Neural cell (in vitro differentiated cells): ENCODE measurements at regions not wholly inside any gene's neighbourhood (a gene's known extent, or its start where the extent isn't known, plus 50 kb on each side); places are given as distances from the start of the nearest gene placed in this dataset.

ENCODE experiments used
- H2AFZ ChIP-seq: fragments of 200-600, 300-800 bp; sonication (generic), shearing (Covaris generic); 2 replicates; pipeline ENCODE4 v1.6.0; 2014; ENCODE audit warnings: low read depth, mild to moderate bottlenecking, antibody characterized with exemption, low read length, moderate library complexity
- H3F3A ChIP-seq: fragments of 200-600 bp; shearing (Covaris generic); 2 replicates; pipeline ENCODE4 v1.6.1; 2016; ENCODE audit warnings: mild to moderate bottlenecking, moderate library complexity, mixed read lengths, antibody characterized with exemption, low read length; ENCODE audit not compliant: insufficient read depth, poor library complexity, severe bottlenecking
- H3K27ac ChIP-seq: fragments of 200-600, 300-800 bp; sonication (generic), shearing (Covaris generic); 2 replicates; pipeline ENCODE4 v1.5.1; 2014; ENCODE audit warnings: mild to moderate bottlenecking, low read length, moderate library complexity
- H3K27me3 ChIP-seq: fragments of 300-800, 200-600 bp; sonication (generic), shearing (Covaris generic); 2 replicates; pipeline ENCODE4 v1.6.0; 2014; ENCODE audit warnings: mild to moderate bottlenecking, low read depth, low read length, moderate library complexity; ENCODE audit not compliant: insufficient read depth
- H3K36me3 ChIP-seq: fragments of 300-800, 200-600 bp; sonication (generic), shearing (Covaris generic); 2 replicates; pipeline ENCODE4 v1.5.1; 2014; ENCODE audit warnings: mild to moderate bottlenecking, antibody characterized with exemption, low read length, moderate library complexity; ENCODE audit not compliant: insufficient read depth
- H3K4me2 ChIP-seq: fragments of 300-800, 200-600 bp; sonication (generic), shearing (Covaris generic); 2 replicates; pipeline ENCODE4 v1.6.0; 2014; ENCODE audit warnings: mild to moderate bottlenecking, low read length
- H3K4me3 ChIP-seq: fragments of 300-800, 200-600 bp; sonication (generic), shearing (Covaris generic); 2 replicates; pipeline ENCODE4 v1.5.1; 2014; ENCODE audit warnings: mild to moderate bottlenecking, low read length, moderate library complexity
- H3K79me2 ChIP-seq: fragments of 200-600 bp; shearing (Covaris generic); replicated peaks from 2 replicates; pipeline ENCODE4 v1.6.0; 2014; ENCODE audit warnings: mild to moderate bottlenecking, low read length, moderate library complexity; ENCODE audit not compliant: insufficient read depth
- H3K9ac ChIP-seq: fragments of 300-800, 200-600 bp; sonication (generic), shearing (Covaris generic); 2 replicates; pipeline ENCODE4 v1.6.1; 2016; ENCODE audit warnings: mild to moderate bottlenecking, low read length, mixed read lengths
- H3K9me2 ChIP-seq: fragments of 200-600 bp; shearing (Covaris generic); 2 replicates; pipeline ENCODE4 v1.6.1; 2016; ENCODE audit warnings: mild to moderate bottlenecking, low read length, mixed read lengths; ENCODE audit not compliant: insufficient read depth
- H3K9me3 ChIP-seq: fragments of 200-600, 300-800 bp; sonication (generic), shearing (Covaris generic); 2 replicates; pipeline ENCODE4 v1.6.1; 2016; ENCODE audit warnings: mild to moderate bottlenecking, mixed run types, low read length, moderate library complexity, mixed read lengths
- H4K20me1 ChIP-seq: fragments of 200-600 bp; shearing (Covaris generic); 2 replicates; pipeline ENCODE4 v1.6.1; 2016; ENCODE audit warnings: mild to moderate bottlenecking, mixed run types; ENCODE audit not compliant: insufficient read depth
- CTCF ChIP-seq: fragments of 450-650 bp; IDR thresholded peaks from 2 replicates; pipeline ENCODE4 v1.5.1; 2014; ENCODE audit warnings: antibody characterized with exemption, mild to moderate bottlenecking, moderate library complexity; ENCODE audit not compliant: poor library complexity, severe bottlenecking
- EP300 ChIP-seq: fragments of 450-650 bp; conservative IDR thresholded peaks from 2 replicates; pipeline ENCODE4 v1.6.1; 2014; ENCODE audit warnings: antibody characterized with exemption, mild to moderate bottlenecking, moderate library complexity; ENCODE audit not compliant: poor library complexity, severe bottlenecking
- EZH2 ChIP-seq: fragments of 200-600, 300-800 bp; shearing (Covaris generic), sonication (generic); IDR thresholded peaks from 2 replicates; pipeline ENCODE4 v1.6.1; 2014; ENCODE audit warnings: antibody characterized with exemption, low read length, borderline replicate concordance, mild to moderate bottlenecking; ENCODE audit not compliant: insufficient read depth, poor library complexity, severe bottlenecking
- MXI1 ChIP-seq: fragments of 450-650 bp; conservative IDR thresholded peaks from 2 replicates; pipeline ENCODE4 v1.6.1; 2014; ENCODE audit warnings: antibody characterized with exemption, mild to moderate bottlenecking; ENCODE audit not compliant: poor library complexity, severe bottlenecking
- POLR2AphosphoS5 ChIP-seq: IDR thresholded peaks from 2 replicates; pipeline ENCODE4 v1.6.1; 2012
- RAD21 ChIP-seq: fragments of 450-650 bp; conservative IDR thresholded peaks from 2 replicates; pipeline ENCODE4 v1.6.1; 2014; ENCODE audit warnings: antibody characterized with exemption, mild to moderate bottlenecking, moderate library complexity
- REST ChIP-seq: IDR thresholded peaks from 2 replicates; pipeline ENCODE4 v1.6.1; 2012; ENCODE audit warnings: borderline replicate concordance
- SMC3 ChIP-seq: fragments of 450-650 bp; conservative IDR thresholded peaks from 2 replicates; pipeline ENCODE4 v1.6.1; 2014; ENCODE audit warnings: antibody characterized with exemption, mild to moderate bottlenecking, moderate library complexity; ENCODE audit not compliant: poor library complexity
- TAF1 ChIP-seq: IDR thresholded peaks from 2 replicates; pipeline ENCODE4 v1.6.1; 2012; ENCODE audit warnings: low read depth

- Histone ChIP-seq H2AFZ (no peak overlapping the region), H3F3A (no peaks in the 10 kb centered on the region), H3K27me3 (no peaks in the 10 kb centered on the region), H3K9me3 (no peaks in the 10 kb centered on the region), H4K20me1 (no peaks in the 10 kb centered on the region), H3K27ac (no peak overlapping the region), H3K4me3 (no peak overlapping the region), H3K9ac (no peak overlapping the region), H3K9me2 (no peaks in the 10 kb centered on the region), H3K4me2 (no peak overlapping the region), H3K36me3 (no peaks in the 10 kb centered on the region), H3K79me2 (no peaks in the 10 kb centered on the region)
- TF ChIP-seq TAF1: no peak
- TF ChIP-seq CTCF: no peak
- no peak for TF ChIP-seq SMC3
- no peak for TF ChIP-seq EZH2
- no peak for TF ChIP-seq EP300
- no peak for TF ChIP-seq MXI1
- no peak for TF ChIP-seq POLR2AphosphoS5
- no peak for TF ChIP-seq REST
- TF ChIP-seq RAD21: no peak
Measured at GRCh38 chr5:108634010-108634616, 113.6 kb upstream of the FER start.

GRCh38 chr5:108629779-108630528, 117.7 kb upstream of the FER start:
- H3K27me3 ChIP-seq: no peaks in the 10 kb centered on the region
- no peaks in the 10 kb centered on the region for H3K79me2 ChIP-seq
- no peak overlapping the region for H3K27ac ChIP-seq
- H3K4me3 ChIP-seq: no peak overlapping the region
- TF ChIP-seq EP300 (no peak), CTCF (no peak), EZH2 (no peak), SMC3 (no peak), POLR2AphosphoS5 (no peak), TAF1 (no peak), RAD21 (no peak), MXI1 (no peak), REST (no peak)
- H2AFZ ChIP-seq: no peak overlapping the region
- no peaks in the 10 kb centered on the region for H3K9me2 ChIP-seq
- H3K9ac ChIP-seq: no peak overlapping the region
- no peaks in the 10 kb centered on the region for H3F3A ChIP-seq
- H4K20me1 ChIP-seq: no peaks in the 10 kb centered on the region
- no peaks in the 10 kb centered on the region for H3K36me3 ChIP-seq
- H3K4me2 ChIP-seq: no peak overlapping the region
- no peaks in the 10 kb centered on the region for H3K9me3 ChIP-seq
